ENCODE measurements at regions not wholly inside any gene's neighbourhood (a gene's known extent, or its start where the extent isn't known, plus 50 kb on each side); places are given as distances from the start of the nearest gene placed in this dataset.
"Not testable (repeated sequence)": the region's sequence is repeated elsewhere in the genome, so short reads cannot be mapped to it uniquely, and the experiment has no call there.

- Mint-ChIP-seq H3K4me1 (ENCODE audit: low read depth) (no peaks in the 10 kb centered on the region), H3K27me3 (ENCODE audit: low read depth) (no peaks in the 10 kb centered on the region), H3K36me3 (ENCODE audit: low read depth) (no peaks in the 10 kb centered on the region), H3K9me3 (no peaks in the 10 kb centered on the region), H3K4me3 (no peak overlapping the region), H3K27ac (no peak overlapping the region)
Measured at GRCh38 chr17:13158494-13159240, 140.8 kb upstream of the ELAC2 start.

DNA sequence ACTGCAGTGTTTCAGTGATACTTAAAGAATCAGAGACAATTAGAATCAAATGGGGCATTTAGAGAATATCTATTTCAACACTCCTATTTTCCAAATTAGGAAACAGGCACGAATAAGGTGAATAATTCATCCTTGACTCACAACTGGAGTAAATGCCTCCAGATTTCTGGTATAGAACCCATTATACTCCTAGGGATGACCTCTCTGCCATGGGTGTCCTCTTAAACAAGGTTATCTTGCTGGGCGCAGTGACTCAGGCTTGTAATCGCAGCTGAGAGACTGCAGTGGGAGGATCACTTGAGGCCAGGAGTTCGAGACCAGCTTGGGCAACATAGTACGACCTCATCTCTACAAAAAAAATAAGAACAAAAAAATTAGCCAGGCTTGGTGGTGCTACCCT, 139.8 kb upstream of the ELAC2 start:
- Mint-ChIP-seq H3K36me3 (ENCODE audit: low read depth) (no peaks in the 10 kb centered on the region), H3K4me3 (no peak overlapping the region), H3K27ac (no peak overlapping the region), H3K27me3 (ENCODE audit: low read depth) (no peaks in the 10 kb centered on the region), H3K9me3 (no peaks in the 10 kb centered on the region), H3K4me1 (ENCODE audit: low read depth) (no peaks in the 10 kb centered on the region)

GRCh38 chr17:13154930-13155329, 137.1 kb upstream of the ELAC2 start:
- Mint-ChIP-seq H3K9me3 (no peaks in the 10 kb centered on the region), H3K4me3 (no peak overlapping the region), H3K4me1 (ENCODE audit: low read depth) (no peaks in the 10 kb centered on the region), H3K27ac (no peak overlapping the region), H3K27me3 (ENCODE audit: low read depth) (no peaks in the 10 kb centered on the region), H3K36me3 (ENCODE audit: low read depth) (no peaks in the 10 kb centered on the region)

DNA sequence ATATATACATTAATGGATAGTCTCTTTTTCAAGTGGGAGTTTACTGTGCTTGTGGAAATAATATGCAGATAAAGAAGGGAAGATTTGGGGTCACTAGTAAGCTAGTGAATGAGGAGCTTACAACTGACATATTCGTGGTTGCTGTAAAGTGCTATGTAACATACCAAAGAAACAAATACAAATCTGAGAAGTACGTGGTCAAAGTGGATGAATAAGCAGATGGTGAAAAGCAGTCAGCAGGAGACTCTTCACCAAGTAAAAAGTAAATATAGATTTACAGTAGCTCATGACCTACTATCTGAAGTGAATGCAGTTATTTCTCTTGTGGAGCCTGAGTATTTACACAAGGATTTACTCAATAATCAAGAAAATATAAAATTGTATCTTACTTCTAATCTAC, 136.6 kb upstream of the ELAC2 start:
- H3K27ac Mint-ChIP-seq: no peak overlapping the region
- H3K4me3 Mint-ChIP-seq: no peak overlapping the region
- H3K36me3 Mint-ChIP-seq (ENCODE audit: low read depth): no peaks in the 10 kb centered on the region
- H3K9me3 Mint-ChIP-seq: no peaks in the 10 kb centered on the region
- H3K27me3 Mint-ChIP-seq (ENCODE audit: low read depth): no peaks in the 10 kb centered on the region
- H3K4me1 Mint-ChIP-seq (ENCODE audit: low read depth): no peaks in the 10 kb centered on the region

GRCh38 chr17:13153036-13153435, 135.2 kb upstream of the ELAC2 start:
- H3K4me3 Mint-ChIP-seq: no peak overlapping the region
- no peak overlapping the region for H3K27ac Mint-ChIP-seq
- no peaks in the 10 kb centered on the region for H3K9me3 Mint-ChIP-seq
- no peaks in the 10 kb centered on the region for H3K36me3 Mint-ChIP-seq (ENCODE audit: low read depth)
- H3K4me1 Mint-ChIP-seq (ENCODE audit: low read depth): no peaks in the 10 kb centered on the region
- H3K27me3 Mint-ChIP-seq (ENCODE audit: low read depth): no peaks in the 10 kb centered on the region

DNA sequence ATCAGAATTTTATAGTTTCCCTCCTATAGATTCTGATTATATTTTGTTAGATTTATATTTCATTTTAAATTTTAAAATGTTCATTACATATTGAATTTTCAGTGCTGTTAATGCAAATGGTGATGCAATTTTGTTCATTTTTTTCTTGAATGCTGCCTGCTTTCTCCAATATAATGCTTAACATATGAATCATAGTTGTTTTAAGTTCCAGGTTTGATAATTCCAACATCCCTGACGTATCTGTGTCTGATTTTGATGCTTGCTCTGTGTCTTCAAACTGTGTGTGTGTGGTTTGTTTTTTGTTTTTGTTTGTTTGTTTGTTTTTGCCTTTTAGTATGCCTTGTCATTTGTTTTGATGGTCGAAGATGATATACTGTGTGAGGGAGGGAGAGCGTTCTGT, 134.7 kb upstream of the ELAC2 start:
- H3K27me3 Mint-ChIP-seq (ENCODE audit: low read depth): no peaks in the 10 kb centered on the region
- no peak overlapping the region for H3K4me3 Mint-ChIP-seq
- no peaks in the 10 kb centered on the region for H3K4me1 Mint-ChIP-seq (ENCODE audit: low read depth)
- H3K27ac Mint-ChIP-seq: no peak overlapping the region
- no peaks in the 10 kb centered on the region for H3K36me3 Mint-ChIP-seq (ENCODE audit: low read depth)
- no peaks in the 10 kb centered on the region for H3K9me3 Mint-ChIP-seq

- not testable (repeated sequence) for H3K4me1 Mint-ChIP-seq (ENCODE audit: low read depth); H3K36me3 Mint-ChIP-seq (ENCODE audit: low read depth); H3K27me3 Mint-ChIP-seq (ENCODE audit: low read depth); H3K27ac Mint-ChIP-seq; H3K9me3 Mint-ChIP-seq; H3K4me3 Mint-ChIP-seq
Measured at GRCh38 chr17:13150738-13151137, 132.9 kb upstream of the ELAC2 start.

- Mint-ChIP-seq H3K4me1 (ENCODE audit: low read depth) (no peaks in the 10 kb centered on the region), H3K27me3 (ENCODE audit: low read depth) (no peaks in the 10 kb centered on the region), H3K9me3 (peaks cover 12% of the 10 kb centered on the region), H3K36me3 (ENCODE audit: low read depth) (no peaks in the 10 kb centered on the region), H3K4me3 (no peak overlapping the region), H3K27ac (no peak overlapping the region)
Measured at GRCh38 chr17:13143001-13143400, 125.2 kb upstream of the ELAC2 start.

DNA sequence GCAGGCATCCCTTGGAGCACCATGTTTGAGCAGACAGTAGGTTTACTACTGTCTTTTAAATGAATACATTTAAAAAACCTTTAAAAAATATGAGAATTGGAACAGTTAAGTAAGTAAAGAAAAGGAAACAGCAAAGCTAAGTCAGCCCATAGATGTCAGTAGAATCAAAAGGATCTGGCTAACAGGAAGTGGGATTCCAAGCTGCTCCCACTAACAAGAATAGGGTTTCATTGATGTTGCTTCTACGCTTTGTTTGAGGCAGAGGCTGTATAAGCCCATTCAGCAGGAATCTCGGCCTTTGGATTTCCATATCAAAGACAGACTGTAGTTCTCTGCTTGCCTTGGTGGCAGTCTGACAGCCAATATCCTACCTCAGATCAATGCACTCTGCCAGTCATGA, 122.9 kb upstream of the ELAC2 start:
- H3K27ac Mint-ChIP-seq: no peak overlapping the region
- no peaks in the 10 kb centered on the region for H3K27me3 Mint-ChIP-seq (ENCODE audit: low read depth)
- H3K9me3 Mint-ChIP-seq: peaks cover 19% of the 10 kb centered on the region
- H3K4me1 Mint-ChIP-seq (ENCODE audit: low read depth): no peaks in the 10 kb centered on the region
- no peaks in the 10 kb centered on the region for H3K36me3 Mint-ChIP-seq (ENCODE audit: low read depth)
- H3K4me3 Mint-ChIP-seq: no peak overlapping the region

DNA sequence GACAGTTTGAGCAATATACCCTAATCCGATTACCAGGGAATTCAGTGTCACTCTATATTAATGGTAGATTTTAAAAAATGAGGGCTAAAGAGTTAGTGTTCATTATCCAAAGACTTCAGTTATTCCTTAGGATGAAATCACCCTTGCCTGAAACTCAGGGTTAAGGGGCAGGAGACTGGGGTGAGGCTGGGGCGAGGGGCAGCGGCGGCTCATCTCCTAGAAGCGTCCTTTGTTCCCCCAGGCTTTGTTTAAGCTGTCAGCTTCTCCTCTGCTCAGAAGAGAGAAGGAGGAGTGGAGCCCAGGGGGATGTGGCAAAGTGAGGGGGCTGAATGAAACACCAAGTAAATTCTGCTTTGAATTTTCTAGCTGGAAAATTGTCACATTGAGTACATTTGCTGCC, 117.7 kb upstream of the ELAC2 start:
- no peaks in the 10 kb centered on the region for H3K36me3 Mint-ChIP-seq (ENCODE audit: low read depth)
- H3K4me3 Mint-ChIP-seq: no peak overlapping the region
- H3K4me1 Mint-ChIP-seq (ENCODE audit: low read depth): no peaks in the 10 kb centered on the region

GRCh38 chr17:13134076-13134475, 116.2 kb upstream of the ELAC2 start:
- no peaks in the 10 kb centered on the region for H3K36me3 Mint-ChIP-seq (ENCODE audit: low read depth)
- H3K27ac Mint-ChIP-seq: no peak overlapping the region
- H3K4me3 Mint-ChIP-seq: no peak overlapping the region
- no peaks in the 10 kb centered on the region for H3K27me3 Mint-ChIP-seq (ENCODE audit: low read depth)
- H3K9me3 Mint-ChIP-seq: peaks cover 16% of the 10 kb centered on the region
- no peaks in the 10 kb centered on the region for H3K4me1 Mint-ChIP-seq (ENCODE audit: low read depth)

More for the DNA sequence above, 117.7 kb upstream of the ELAC2 start:
- Mint-ChIP-seq H3K27me3 (ENCODE audit: low read depth) (no peaks in the 10 kb centered on the region), H3K9me3 (peaks cover 24% of the 10 kb centered on the region), H3K27ac (no peak overlapping the region)

GRCh38 chr17:13131225-13131624, 113.4 kb upstream of the ELAC2 start:
- Mint-ChIP-seq H3K36me3 (ENCODE audit: low read depth) (no peaks in the 10 kb centered on the region), H3K4me3 (no peak overlapping the region), H3K4me1 (ENCODE audit: low read depth) (no peaks in the 10 kb centered on the region), H3K27me3 (ENCODE audit: low read depth) (no peaks in the 10 kb centered on the region), H3K9me3 (peaks cover 5% of the 10 kb centered on the region), H3K27ac (no peak overlapping the region)

DNA sequence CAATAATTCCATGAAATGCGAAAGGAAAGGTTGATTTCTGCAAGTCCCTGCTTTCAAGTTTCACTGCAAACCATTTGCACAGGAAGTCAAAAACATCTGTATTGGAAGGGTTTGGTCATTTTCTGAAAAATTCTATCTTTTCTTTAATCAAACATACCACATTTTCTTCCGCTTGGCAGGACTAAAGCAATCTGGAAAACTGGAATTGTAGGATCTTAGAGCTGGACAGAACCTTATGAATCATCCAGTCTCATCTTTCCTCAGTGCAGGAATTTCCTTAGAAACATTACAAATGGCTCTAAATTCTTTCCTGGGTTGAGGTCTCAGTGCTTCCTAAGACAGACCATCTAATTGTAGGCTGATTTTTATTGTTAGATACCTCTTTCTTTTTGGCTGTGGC, 111.5 kb upstream of the ELAC2 start:
- no peaks in the 10 kb centered on the region for H3K36me3 Mint-ChIP-seq (ENCODE audit: low read depth)
- H3K27me3 Mint-ChIP-seq (ENCODE audit: low read depth): no peaks in the 10 kb centered on the region
- no peaks in the 10 kb centered on the region for H3K9me3 Mint-ChIP-seq
- no peak overlapping the region for H3K27ac Mint-ChIP-seq
- H3K4me3 Mint-ChIP-seq: no peak overlapping the region
- no peaks in the 10 kb centered on the region for H3K4me1 Mint-ChIP-seq (ENCODE audit: low read depth)

GRCh38 chr17:13128676-13129075, 110.8 kb upstream of the ELAC2 start:
- Mint-ChIP-seq H3K4me1 (ENCODE audit: low read depth) (no peaks in the 10 kb centered on the region), H3K9me3 (no peaks in the 10 kb centered on the region), H3K4me3 (no peak overlapping the region), H3K36me3 (ENCODE audit: low read depth) (no peaks in the 10 kb centered on the region), H3K27ac (no peak overlapping the region), H3K27me3 (ENCODE audit: low read depth) (no peaks in the 10 kb centered on the region)

DNA sequence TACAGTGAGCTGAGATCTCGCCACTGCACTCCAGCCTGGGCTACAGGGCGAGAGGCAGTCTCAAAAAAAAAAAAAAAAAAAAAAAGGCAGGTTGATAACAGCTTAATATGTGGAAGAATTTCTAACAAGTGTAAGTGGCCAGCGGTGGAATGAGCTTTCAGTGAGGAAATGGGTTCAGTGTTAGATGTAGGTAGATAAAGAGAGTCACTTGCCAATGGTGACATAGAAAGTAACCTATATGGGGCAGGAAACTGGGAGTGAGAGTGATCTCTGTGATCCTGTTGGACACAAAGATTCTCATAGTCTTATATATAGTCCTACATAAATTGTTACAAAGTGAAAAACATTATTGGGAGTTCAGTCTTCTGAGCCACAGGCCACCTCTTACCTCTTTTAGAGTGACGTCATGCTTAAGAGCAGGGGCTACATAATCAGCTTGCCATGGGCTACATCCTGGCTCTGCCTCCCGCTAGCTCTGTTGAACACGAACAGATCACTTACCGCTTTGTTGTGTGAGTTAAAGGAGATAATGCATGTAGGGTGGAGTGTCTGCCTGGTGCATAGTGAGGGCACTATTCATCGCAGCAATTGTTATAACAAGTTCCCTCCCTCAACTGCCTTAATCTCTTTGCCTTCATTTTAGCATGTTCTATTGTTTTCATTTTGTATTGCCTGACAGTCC, 110.2 kb upstream of the ELAC2 start:
- Mint-ChIP-seq H3K27ac (no peak overlapping the region), H3K4me1 (ENCODE audit: low read depth) (no peaks in the 10 kb centered on the region), H3K36me3 (ENCODE audit: low read depth) (no peaks in the 10 kb centered on the region), H3K4me3 (no peak overlapping the region), H3K9me3 (no peaks in the 10 kb centered on the region), H3K27me3 (ENCODE audit: low read depth) (no peaks in the 10 kb centered on the region)
